Ishikawa (cell line): ENCODE measurements at regions not wholly inside any gene's neighbourhood (a gene's known extent, or its start where the extent isn't known, plus 50 kb on each side); places are given as distances from the start of the nearest gene placed in this dataset.

Source experiments
- CEBPB ChIP-seq: IDR thresholded peaks from 2 replicates; pipeline ENCODE4 v1.6.1; 2012
- CREB1 ChIP-seq: IDR thresholded peaks from 2 replicates; pipeline ENCODE4 v1.6.1; 2012; ENCODE audit warnings: low read depth
- EGR1 ChIP-seq: IDR thresholded peaks from 2 replicates; pipeline ENCODE4 v1.6.1; 2012
- EP300 ChIP-seq: IDR thresholded peaks from 2 replicates; pipeline ENCODE4 v1.6.1; 2012; ENCODE audit warnings: borderline replicate concordance
- FOXM1 ChIP-seq: IDR thresholded peaks from 2 replicates; pipeline ENCODE4 v1.6.1; 2012; ENCODE audit warnings: low read depth, borderline replicate concordance
- NFIC ChIP-seq: IDR thresholded peaks from 2 replicates; pipeline ENCODE4 v1.6.1; 2012
- RAD21 ChIP-seq: IDR thresholded peaks from 2 replicates; pipeline ENCODE4 v1.6.1; 2012; ENCODE audit warnings: low read depth
- TAF1 ChIP-seq: IDR thresholded peaks from 2 replicates; pipeline ENCODE4 v1.6.1; 2012; ENCODE audit warnings: low read depth, mild to moderate bottlenecking
- TCF12 ChIP-seq: IDR thresholded peaks from 2 replicates; pipeline ENCODE4 v1.6.1; 2012; ENCODE audit warnings: low read depth
- TEAD4 ChIP-seq: IDR thresholded peaks from 2 replicates; pipeline ENCODE4 v1.6.1; 2012
- USF1 ChIP-seq: IDR thresholded peaks from 2 replicates; pipeline ENCODE4 v1.6.1; 2012
- YY1 ChIP-seq: IDR thresholded peaks from 2 replicates; pipeline ENCODE4 v1.6.1; 2012; ENCODE audit warnings: low read depth
- ZBTB7A ChIP-seq: IDR thresholded peaks from 2 replicates; pipeline ENCODE4 v1.6.1; 2012; ENCODE audit warnings: low read depth
- TF ChIP-seq, protein P1 (sequence below): IDR thresholded peaks from 2 replicates; pipeline ENCODE4 v1.6.1; 2012; ENCODE audit warnings: low read depth, mild to moderate bottlenecking
- TF ChIP-seq, protein P2 (sequence below): IDR thresholded peaks from 2 replicates; pipeline ENCODE4 v1.6.1; 2012

DNA sequence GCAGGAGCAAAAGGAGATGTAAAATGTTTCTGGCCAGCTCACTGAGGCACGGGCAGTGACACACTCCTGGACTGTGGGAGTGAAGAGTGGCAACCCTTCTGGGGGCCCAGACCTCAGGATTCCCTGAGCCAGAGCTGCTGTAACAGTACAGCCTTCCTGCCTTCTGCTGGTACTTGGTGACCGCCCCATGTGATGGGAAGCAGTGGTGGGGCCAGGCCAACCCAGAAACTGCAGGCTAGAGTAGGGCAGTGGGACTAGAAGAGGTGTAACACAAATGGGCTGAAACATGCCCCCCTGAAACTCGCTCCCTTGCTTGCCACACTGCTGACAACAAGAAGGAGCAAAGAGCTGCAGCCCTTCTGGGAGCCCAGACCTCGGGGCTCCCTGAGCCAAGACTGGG lies 217.1 kb upstream of the TRPC4 start:
- TF ChIP-seq USF1 (no peak), CEBPB (no peak), NFIC (no peak), TEAD4 (no peak), FOXM1 (no peak), TCF12 (no peak), CREB1 (no peak), EP300 (no peak), EGR1 (no peak), TAF1 (no peak), RAD21 (no peak), ZBTB7A (no peak), YY1 (no peak)
- TF ChIP-seq, protein P1, sequence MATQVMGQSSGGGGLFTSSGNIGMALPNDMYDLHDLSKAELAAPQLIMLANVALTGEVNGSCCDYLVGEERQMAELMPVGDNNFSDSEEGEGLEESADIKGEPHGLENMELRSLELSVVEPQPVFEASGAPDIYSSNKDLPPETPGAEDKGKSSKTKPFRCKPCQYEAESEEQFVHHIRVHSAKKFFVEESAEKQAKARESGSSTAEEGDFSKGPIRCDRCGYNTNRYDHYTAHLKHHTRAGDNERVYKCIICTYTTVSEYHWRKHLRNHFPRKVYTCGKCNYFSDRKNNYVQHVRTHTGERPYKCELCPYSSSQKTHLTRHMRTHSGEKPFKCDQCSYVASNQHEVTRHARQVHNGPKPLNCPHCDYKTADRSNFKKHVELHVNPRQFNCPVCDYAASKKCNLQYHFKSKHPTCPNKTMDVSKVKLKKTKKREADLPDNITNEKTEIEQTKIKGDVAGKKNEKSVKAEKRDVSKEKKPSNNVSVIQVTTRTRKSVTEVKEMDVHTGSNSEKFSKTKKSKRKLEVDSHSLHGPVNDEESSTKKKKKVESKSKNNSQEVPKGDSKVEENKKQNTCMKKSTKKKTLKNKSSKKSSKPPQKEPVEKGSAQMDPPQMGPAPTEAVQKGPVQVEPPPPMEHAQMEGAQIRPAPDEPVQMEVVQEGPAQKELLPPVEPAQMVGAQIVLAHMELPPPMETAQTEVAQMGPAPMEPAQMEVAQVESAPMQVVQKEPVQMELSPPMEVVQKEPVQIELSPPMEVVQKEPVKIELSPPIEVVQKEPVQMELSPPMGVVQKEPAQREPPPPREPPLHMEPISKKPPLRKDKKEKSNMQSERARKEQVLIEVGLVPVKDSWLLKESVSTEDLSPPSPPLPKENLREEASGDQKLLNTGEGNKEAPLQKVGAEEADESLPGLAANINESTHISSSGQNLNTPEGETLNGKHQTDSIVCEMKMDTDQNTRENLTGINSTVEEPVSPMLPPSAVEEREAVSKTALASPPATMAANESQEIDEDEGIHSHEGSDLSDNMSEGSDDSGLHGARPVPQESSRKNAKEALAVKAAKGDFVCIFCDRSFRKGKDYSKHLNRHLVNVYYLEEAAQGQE: no peak
- TF ChIP-seq, protein P2, sequence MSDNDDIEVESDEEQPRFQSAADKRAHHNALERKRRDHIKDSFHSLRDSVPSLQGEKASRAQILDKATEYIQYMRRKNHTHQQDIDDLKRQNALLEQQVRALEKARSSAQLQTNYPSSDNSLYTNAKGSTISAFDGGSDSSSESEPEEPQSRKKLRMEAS: no peak

DNA sequence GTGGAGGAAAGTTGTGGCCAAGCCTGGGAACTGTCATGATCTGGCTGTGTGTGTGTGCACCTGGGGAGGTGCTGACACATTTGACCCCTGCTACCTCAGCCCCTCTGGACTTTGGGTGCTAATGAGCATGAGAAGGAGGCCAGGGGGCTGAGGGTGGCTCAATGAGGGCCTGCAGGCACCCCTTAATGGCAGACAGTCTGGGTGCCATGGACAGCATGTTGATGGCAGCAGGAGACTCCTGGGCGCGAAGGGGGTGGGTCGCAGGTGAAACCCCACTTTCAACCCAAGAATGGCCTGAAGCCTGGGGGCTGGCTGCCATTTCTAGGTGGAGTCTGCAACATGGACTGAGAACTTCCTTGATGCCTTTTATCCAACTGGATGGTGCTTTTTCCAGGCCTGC lies 216.4 kb upstream of the TRPC4 start:
- TF ChIP-seq EGR1: no peak
- TF ChIP-seq, protein P1: no peak
- no peak for TF ChIP-seq ZBTB7A
- no peak for TF ChIP-seq TEAD4
- TF ChIP-seq EP300: no peak
- TF ChIP-seq NFIC: no peak
- TF ChIP-seq USF1: no peak
- no peak for TF ChIP-seq RAD21
- no peak for TF ChIP-seq FOXM1

DNA sequence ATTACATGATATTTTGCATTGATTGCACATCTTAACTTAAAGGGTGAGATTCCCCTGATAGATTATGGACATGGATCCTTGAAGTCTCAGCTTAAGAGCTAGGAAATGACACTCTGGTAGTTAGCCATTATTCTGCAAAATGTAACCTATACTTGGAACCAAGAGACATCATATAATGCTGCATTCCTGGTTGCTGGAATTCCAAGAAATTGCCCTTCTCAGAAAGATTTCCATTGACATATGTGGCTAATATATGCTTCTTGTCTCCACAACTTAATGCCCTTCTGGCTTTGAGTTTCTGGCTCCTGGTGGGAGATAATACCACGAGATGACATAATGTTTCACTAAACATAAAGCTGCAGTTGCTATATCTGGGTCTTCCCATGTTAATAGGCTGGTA lies 204.4 kb upstream of the TRPC4 start:
- TF ChIP-seq, protein P2: no peak
- TF ChIP-seq FOXM1 (no peak), RAD21 (no peak), CEBPB (no peak), EP300 (no peak), USF1 (no peak), TAF1 (no peak), TEAD4 (no peak), ZBTB7A (no peak), CREB1 (no peak), NFIC (no peak), EGR1 (no peak), TCF12 (no peak), YY1 (no peak)
- TF ChIP-seq, protein P1: no peak

DNA sequence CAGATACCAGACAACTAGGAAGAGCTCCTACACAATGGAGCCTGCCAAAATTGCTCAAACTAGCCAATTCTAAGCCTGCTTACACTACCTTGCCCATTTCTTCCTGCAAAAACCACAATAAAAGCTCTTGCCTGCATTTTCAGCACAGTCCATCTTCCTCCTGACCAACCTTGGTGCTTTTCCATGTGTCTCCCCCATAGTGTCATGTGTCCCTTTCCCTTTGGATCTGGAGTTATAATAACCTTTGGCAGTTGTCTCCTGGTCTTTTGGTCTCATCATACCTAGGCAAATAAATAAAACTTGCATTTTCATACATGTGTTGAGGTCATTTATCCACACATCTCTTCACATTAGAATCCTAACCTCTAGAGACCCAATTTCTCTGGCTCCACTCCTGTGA lies 203.1 kb upstream of the TRPC4 start:
- TF ChIP-seq EGR1: no peak
- no peak for TF ChIP-seq TCF12
- no peak for TF ChIP-seq CEBPB
- no peak for TF ChIP-seq FOXM1
- TF ChIP-seq NFIC: no peak
- TF ChIP-seq CREB1: no peak
- no peak for TF ChIP-seq TEAD4
- no peak for TF ChIP-seq EP300
- no peak for TF ChIP-seq USF1
